G401 (cell line): ENCODE measurements at regions not wholly inside any gene's neighbourhood (a gene's known extent, or its start where the extent isn't known, plus 50 kb on each side); places are given as distances from the start of the nearest gene placed in this dataset.

Source experiments
- DNase-seq: peaks from one replicate; pipeline ENCODE4 v3.0.0-alpha.2; 2015; ENCODE audit warnings: low spot score
- in situ Hi-C: cut with HindIII; loops from 2 replicates; pipeline ENCODE4 v1.10.0; 2016; ENCODE audit warnings: low sequenced_read_pairs, mixed read lengths

DNA sequence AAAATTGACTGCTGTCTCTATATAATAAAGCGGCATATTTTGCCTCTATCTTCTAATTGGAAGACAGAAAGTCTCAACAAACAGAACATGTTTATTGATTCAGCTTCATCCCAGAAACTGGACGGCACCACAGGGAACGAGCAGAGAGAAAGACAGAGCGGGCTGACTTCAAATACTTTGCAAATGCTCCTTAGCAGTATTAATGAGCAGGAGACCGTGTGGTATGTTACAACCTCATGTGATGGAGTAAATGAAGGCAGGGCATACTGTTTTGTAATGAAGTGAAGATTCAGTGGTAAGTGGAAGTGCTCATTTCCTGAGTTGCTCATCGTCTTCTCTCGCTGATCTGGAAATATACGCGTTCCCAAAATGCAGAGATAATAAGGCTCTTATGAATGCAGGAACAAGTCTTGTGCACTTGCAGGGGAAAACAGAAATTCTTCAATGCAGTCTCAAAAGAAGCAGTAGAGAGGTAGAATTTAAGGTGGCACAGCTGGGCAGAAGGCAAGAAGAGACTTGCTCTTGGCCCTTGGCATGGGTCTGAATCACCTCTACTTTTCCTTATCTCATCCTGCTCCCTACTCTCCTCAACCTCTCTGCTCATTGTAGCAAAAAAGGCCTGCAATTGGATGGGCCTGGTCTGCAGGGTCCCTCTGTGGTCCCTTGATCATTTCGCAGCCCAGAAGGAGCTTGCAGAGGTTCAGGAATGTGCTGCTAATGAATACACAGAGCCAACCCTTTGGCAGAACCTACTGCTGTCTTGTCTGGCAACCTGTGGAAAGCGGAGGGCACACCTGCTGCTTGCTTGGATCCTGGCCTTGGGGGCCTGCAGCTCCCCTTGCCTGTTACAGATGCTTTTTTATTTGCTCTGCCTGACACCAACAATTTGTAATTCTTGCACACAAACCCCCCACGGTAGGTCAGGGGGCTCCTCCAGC, 604.9 kb upstream of the CFAP20DC start:
- peak; percentile 34 for DNase-seq
- in situ Hi-C loops, result no loop called here

DNA sequence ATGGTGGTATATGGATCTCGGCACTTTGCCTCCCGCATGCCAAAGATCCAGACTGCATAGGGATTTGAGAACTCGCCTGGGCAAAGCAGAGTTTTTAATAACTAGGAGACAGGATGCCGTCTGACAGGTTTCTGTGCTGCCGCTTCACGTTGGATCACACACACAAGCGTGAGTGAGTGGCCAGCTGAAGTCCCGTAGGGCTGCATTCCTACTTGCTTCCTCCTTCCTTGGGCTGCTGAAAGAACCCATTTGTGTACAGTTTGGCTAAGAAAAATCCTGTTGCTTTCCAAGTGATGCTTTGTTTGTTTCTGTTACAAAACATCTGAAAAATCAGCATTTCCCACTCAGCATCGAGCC, 604.3 kb upstream of the CFAP20DC start:
- in situ Hi-C loops, result no loop called here
- DNase-seq, result peak; percentile 6

DNA sequence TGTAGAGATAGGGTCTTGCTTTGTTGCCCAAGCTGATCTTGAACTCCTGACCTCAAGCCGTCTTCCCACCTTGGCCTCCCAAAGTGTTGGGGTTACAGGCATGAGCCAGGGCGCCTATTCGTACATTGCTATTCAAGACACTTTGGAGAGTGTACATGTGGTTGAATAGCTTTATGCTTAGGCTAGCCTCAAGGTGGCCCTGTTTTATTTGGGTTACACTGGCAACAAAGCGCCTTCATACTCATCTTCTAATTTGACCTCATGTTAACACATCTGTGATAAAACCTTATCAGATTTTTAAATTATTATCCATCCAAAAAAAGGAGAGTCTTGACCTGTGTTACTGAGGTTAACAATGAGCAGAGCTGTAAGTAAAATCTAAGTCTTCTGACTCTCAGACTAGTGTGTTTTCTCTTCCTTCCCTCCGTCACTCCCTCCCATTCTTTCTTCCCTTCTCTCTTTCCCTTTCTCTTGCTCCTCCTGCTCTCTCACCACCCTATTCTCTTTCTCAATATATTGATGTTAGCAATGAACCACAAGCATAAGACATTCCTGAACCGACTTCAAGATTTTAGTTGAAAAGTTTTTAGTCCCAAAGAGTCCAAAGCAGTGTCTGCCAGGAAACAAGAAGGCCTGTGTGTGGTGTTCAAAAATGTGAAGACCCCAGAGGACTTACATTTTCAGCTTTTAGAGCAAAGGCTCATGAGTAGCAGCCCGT, 603.7 kb upstream of the CFAP20DC start:
- DNase-seq, result no peak
- in situ Hi-C loops, result no loop called here

DNA sequence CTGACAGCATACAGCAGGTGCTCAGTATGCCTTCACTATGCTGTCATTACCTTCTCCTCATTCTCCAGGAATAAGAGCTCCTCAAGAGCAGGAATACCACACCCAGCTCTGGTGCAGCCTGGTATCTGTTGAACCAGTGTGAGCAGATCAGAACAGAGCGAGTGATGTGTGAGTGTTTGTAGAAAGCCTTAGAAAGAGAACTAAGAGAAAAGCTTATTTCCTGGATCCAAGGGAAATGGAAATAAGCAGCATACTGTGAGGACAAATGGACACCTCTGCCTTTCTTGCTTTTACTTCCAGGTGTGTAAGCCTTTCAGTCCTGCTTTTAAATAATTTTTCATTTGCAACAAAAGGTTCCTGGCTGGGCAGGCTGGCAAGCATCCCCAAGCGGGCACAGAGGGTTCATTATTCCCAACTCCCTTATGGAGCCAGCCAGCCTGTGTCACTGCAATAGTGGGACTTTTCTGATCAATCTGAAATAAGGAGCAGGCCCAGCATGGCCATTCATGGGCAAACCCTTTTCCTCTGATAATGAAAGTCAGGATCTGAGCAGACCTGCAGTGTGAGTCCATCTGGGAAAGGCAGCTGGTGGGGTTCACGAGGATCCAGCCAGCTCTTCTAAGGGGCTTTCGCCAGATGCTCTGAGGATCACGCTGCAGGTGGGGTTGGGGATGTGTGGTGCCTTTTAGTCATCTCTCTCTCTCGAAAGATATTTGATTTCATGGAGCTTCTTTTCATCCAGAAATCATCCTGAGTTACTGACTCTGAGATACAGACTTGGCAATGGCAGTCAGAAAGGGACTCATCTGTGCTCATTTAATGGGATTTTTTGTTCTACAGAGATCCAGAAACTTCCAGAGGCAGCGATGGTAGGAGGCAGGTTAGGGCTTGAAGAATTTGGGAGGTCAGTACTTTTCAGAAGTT, 594.9 kb upstream of the CFAP20DC start:
- in situ Hi-C loops, result no loop called here
- peak; percentile 8 for DNase-seq

DNA sequence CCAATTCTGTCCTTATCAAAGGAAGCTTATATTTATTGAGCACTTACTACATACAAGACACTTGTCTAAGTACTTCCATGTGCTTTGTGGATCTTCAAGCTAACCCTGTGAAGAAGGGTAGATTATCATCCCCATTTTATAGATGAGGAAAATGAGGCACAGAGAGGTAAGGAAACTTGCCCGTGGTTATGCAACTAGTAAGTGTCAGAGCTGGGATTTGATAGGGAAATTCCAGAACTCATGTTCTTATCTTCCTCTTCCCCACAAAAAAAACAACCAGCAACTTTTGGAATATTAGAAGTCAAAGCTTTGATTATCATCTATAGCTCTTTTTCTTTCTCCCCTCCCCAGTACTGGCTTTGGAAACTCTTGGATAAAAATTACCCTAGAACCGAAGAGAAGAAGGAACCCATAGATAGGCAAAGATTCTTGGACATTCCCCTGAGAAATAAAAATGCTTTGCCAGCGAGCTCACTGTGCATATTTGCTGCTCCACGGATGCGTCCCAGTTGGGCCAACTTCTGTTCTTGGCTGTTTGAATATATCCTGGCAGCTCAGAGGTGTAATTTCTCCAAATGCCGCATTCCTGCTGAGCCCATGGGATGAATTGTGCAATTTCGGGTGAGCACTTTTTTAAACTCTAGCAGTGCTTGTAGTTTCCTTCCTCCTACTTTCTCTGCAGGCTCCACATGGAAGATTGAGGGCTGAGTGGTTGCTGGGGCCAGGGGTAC, 591.5 kb upstream of the CFAP20DC start:
- DNase-seq, result peak; percentile 79
- in situ Hi-C loops, result no loop called here

DNA sequence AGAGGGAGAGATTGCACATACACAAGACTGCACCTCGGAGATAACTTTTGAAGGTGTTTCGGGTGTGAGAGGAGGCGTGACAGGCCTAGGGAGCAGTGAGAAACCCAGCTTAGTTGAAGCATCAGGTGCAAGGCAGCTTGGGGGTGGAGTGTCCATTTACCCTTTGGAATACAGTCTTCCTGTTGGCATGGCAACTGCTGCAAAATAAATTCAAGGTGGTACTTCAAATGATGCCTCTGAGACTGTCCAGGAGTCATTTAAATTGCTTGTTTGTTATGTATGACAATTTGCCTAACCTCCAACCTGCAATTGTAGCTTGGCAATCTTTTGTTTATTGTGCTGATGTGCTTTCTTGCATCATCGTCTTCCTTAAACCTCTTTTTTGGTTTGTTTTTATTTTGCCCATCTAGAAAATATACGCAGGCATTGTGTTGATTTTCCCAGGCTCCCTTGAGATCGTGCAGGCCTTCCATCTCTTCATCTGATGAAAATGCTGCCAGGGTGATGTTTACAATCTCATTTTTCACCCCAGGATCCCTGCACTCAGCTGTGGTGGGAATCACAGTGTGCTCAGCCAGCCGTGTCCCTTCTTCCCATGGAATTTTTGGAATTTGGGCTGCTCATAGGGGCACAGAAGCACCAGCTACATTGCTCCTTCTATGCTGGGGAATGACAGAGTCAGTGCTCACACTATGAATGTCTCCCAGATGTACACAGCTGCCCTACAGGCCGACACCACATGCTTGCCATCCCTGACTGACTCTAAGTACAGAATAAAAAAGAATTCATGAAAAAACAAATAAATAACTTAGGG, 583.1 kb upstream of the CFAP20DC start:
- in situ Hi-C loops, result no loop called here
- no peak for DNase-seq

DNA sequence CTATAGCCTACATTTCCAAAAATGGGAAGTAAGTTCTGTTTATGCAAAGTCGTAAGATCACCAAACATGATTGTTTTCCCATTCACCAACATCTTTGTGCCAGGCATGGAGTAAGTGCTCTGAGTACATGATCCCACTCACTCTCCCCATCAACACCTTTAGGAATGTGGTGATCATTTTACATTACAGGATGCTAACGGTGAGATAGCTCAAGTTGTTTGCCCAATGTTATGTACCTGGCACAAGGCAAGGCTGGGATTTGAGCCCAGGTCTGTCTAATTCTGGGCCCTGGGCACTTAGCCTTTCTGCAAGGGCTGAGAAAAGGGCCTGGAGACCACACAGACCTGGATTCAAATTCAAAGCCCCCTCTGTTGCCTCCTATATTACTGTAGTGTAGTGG, 581.7 kb upstream of the CFAP20DC start:
- in situ Hi-C loops, result no loop called here
- no peak for DNase-seq

DNA sequence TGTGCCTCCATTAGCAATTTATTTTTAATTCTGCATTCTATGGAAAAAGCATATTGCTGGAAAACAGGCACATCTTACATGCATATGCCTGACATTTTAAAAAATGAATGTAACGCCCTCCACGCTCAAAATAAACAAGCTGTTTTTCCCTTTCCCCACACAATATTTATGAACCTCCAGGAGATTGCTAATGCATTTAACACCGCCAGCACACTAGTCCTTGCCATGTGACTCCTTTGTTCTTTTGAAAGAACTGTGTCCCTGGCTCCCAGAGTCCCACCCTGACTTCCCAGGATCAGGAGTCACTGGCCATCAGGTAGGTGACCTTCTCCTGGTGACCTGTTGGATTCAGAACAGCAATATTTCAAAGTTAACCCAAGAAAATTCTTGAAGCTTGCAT, 571.2 kb upstream of the CFAP20DC start:
- in situ Hi-C loops, result no loop called here

DNA sequence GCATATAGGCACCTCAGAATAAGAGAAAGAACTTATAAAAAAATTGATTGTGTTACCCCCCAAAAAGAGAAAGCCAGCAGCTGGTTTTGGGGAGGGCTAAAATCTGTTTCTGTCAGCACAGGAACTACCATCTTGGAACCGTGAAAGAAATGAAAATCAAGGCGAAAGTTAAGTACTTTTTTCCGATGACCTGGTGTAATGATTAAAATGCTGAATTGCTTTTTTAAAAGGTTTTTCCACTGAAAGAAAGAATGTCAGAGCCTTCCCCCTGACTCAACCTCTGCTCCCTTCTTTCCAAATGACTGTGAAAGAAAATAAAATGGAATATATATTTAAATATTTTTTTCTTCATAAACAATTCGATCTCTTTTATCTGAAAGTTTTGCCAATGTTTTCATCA, 570.5 kb upstream of the CFAP20DC start:
- no peak for DNase-seq
- in situ Hi-C loops, result no loop called here

More for the DNA sequence above, 571.2 kb upstream of the CFAP20DC start:
- no peak for DNase-seq

DNA sequence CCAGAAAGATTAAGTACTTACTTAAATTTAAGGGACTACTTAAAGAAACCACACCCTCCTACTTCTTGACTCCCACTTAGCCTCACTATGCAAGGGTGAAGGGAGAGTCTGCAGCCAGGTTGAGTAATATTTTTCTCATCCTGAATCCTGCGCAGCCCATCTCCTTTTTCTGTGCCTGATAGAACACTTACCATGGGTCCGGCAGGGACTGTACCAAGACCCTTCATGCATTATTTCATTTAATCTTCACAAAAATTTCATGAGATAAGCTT, 562.6 kb upstream of the CFAP20DC start:
- in situ Hi-C loops, result no loop called here
- DNase-seq, result no peak

DNA sequence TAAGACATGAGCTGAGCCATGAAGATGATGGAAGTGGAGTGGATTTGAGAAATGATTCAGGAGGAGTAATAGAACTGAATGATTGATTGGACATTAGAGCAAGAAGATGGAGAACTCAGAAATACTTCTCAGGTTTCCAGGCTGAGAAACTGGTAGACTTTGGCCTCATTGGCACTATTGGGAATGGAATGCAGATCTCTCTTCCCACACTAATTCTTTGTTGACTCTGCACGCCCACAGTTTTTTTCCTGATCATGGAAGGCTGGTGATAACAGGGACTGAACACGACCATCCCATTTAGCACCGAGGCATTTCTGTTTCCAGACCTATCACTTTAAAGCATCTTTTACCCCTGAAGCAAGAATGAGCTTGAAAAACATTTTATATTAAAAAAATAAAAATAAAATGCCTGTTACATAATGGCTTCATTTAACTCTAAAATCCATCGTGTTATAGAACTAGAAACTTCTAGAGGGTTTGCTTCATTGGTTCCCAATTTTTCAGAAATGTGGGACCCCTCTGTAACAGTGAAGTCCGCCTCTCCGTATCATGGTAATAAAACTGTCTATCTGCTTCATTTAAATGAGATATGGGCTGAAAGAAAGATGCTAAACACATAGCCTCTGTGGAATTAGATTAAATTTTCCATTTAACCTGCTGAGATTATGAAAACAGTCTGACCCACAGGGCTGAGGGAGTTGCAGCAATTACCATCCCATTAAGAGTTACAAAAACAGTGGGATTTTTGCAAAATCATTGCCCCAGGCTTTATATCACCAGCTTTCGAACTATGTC, 562.0 kb upstream of the CFAP20DC start:
- in situ Hi-C loops, result no loop called here
- no peak for DNase-seq

DNA sequence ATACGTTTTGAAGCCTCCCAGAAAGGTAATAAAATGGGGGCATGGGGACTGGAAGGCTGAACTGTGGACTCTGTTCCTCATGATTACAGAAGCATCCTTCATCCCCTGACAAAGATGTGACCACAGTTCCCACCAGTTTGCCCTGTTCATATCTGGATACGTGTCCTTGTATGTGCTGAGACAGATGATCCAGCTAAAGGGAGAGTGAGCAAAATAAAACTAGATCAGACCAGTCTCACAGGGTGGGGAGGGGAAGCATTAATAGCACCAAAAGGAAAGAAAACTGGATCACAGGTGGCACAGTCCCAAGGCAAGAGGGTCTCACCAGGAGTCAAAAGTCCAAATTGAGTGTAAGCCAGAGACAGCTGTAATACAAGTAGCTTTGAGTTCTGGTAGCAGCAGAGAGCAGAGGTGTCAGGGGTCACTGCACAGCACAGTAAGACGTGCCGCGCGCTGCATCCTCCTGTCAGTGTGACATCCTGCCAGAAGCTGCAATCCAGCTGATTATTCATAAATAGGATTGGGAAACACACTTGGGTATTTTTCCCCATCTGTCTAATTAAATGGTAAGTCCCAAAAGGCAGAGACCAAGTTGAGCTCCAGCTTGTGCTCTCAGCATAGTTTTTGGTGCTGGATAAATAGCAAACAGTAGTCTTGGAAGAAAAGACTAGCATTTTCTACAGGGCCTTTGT, 560.0 kb upstream of the CFAP20DC start:
- in situ Hi-C loops, result no loop called here
- DNase-seq, result no peak

DNA sequence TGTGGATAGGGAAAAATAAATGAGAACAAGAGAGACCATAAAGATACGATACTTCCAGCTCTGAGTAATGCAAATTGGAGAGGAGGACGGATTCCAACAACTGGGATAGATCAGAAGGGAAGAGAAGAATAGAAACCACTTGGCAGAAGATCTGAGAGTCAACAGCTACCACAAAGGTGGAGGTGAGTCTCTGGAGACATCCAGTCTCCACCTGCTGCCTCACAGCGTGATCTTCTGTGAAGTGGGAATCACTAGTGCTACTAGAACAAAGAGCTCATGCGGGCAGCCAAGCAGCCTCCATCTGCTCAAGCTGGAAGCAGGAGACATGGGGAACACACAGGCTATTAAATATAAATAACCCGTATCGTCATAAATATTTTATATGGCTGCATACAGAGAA, 558.5 kb upstream of the CFAP20DC start:
- DNase-seq, result peak; percentile 63
- in situ Hi-C loops, result no loop called here

DNA sequence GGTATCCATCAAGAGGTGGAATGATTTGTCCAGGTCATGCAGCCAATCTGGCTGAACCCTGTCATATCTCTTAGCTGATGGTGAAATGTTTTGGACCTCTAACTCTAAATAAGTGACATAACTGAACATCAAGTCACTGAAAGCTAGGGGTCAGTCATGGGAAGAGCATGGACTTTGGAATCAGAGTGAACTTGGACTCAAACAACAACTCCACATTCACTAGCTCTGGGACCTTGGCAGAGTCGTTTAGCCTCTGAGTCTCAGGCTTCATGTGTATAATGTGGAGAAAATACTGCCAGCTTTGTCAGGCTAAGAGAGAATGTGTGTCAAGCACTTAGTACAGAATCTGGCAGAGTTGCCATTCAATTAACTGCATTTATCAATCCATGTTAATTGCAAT, 557.8 kb upstream of the CFAP20DC start:
- in situ Hi-C loops, result no loop called here
- DNase-seq, result peak; percentile 30

DNA sequence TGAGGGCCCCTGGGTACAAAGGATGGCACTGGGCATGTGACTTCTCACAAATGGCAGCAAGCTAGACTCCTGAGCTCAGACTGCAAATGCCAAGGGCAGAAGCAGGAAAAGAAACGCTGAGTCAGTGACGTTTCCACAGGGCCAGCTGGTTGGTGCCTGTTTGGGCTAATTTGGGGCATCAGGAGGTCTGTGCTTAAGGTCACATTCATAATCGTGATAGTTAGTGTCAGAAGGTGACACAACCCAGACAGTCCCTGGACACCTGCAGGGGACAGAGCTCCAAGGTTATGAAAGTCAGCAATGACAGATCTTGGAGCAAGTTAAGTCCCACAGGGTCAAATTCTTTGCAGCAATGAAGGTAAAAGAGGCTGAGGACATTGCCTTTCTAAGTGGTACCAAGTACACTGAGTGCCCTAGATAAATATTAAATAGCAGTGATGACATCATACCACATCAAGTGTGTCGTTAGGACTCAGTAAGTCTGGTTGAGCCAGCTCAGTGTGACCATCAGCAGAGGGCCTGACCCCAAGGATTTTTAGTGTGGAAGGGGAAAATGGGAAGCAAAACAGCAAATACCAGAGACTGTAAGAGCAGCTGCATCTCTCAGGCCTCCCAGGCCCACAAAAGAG, 556.9 kb upstream of the CFAP20DC start:
- in situ Hi-C loops, result no loop called here

DNA sequence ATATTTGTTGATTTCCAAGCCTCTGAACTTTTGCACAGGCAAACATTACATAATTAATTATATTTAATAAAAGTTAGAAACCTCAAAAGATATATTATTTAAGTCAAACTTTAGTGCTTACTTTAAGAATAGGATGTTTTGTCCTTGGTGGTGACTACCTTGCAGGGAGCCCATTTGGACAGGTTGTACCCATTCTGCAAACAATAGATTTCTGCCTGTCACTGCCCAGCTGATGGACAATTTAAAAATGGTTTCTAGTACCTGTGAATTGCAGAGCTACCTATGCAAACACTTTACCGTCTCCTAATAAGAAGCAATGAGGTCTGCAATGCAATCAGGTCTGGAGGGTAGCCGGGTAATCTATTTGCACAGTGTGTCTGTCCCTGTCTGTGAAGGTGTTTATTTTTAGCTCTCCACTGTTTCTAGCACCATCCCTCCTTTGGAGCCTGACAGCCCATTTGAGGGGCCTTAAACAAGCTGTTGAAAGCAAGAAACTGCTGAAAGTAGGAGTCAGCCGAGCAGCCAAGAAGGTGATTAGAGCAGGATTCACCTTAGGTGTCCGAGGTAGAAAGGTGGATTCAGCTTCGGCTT, 556.2 kb upstream of the CFAP20DC start:
- in situ Hi-C loops, result no loop called here

More for the DNA sequence above, 556.9 kb upstream of the CFAP20DC start:
- DNase-seq, result no peak

More for the DNA sequence above, 556.2 kb upstream of the CFAP20DC start:
- DNase-seq, result no peak
